HG03139 (cell line): ENCODE measurements at regions not wholly inside any gene's neighbourhood (a gene's known extent, or its start where the extent isn't known, plus 50 kb on each side); places are given as distances from the start of the nearest gene placed in this dataset.
"Not testable (repeated sequence)": the region's sequence is repeated elsewhere in the genome, so short reads cannot be mapped to it uniquely, and the experiment has no call there.

Source experiments
- ATAC-seq: cut with Tn5 transposase; IDR thresholded peaks from one replicate; pipeline ENCODE4 v1.9.1; 2021; ENCODE audit not compliant: unreplicated experiment

- not testable (repeated sequence) for ATAC-seq
Observed at GRCh38 chr1:146883190-146883589, 54.9 kb upstream of the NBPF12 start.

- not testable (repeated sequence) for ATAC-seq
Observed at GRCh38 chr1:146881096-146881495, 57.0 kb upstream of the NBPF12 start.

GRCh38 chr1:146863799-146864319, 74.3 kb upstream of the NBPF12 start:
- ATAC-seq, result not testable (repeated sequence)

- not testable (repeated sequence) for ATAC-seq
Observed at GRCh38 chr1:146853147-146853546, 85.0 kb upstream of the NBPF12 start.

- not testable (repeated sequence) for ATAC-seq
Observed at GRCh38 chr1:146850352-146850889, 87.7 kb upstream of the NBPF12 start.

- not testable (repeated sequence) for ATAC-seq
Observed at GRCh38 chr1:146838725-146839124, 99.4 kb upstream of the NBPF12 start.

GRCh38 chr1:146826957-146827356, 111.2 kb upstream of the NBPF12 start:
- ATAC-seq, result not testable (repeated sequence)

- ATAC-seq, result not testable (repeated sequence)
Observed at GRCh38 chr1:146794236-146794635, 143.9 kb upstream of the NBPF12 start.

GRCh38 chr1:146792725-146793124, 145.4 kb upstream of the NBPF12 start:
- ATAC-seq, result not testable (repeated sequence)

GRCh38 chr1:146784212-146784940, 153.7 kb upstream of the NBPF12 start:
- ATAC-seq, result not testable (repeated sequence)

GRCh38 chr1:146781235-146781634, 156.9 kb upstream of the NBPF12 start:
- ATAC-seq, result not testable (repeated sequence)

- not testable (repeated sequence) for ATAC-seq
Observed at GRCh38 chr1:146777826-146778602, 160.1 kb upstream of the NBPF12 start.

GRCh38 chr1:146774988-146775387, 163.1 kb upstream of the NBPF12 start:
- not testable (repeated sequence) for ATAC-seq

GRCh38 chr1:146774271-146774670, 163.9 kb upstream of the NBPF12 start:
- not testable (repeated sequence) for ATAC-seq

- not testable (repeated sequence) for ATAC-seq
Observed at GRCh38 chr1:146771409-146771808, 166.7 kb upstream of the NBPF12 start.

GRCh38 chr1:146770998-146771397, 167.1 kb upstream of the NBPF12 start:
- ATAC-seq, result not testable (repeated sequence)

GRCh38 chr1:146763234-146763633, 174.9 kb upstream of the NBPF12 start:
- not testable (repeated sequence) for ATAC-seq

- not testable (repeated sequence) for ATAC-seq
Observed at GRCh38 chr1:146756858-146757257, 181.3 kb upstream of the NBPF12 start.

- not testable (repeated sequence) for ATAC-seq
Observed at GRCh38 chr1:146748686-146749085, 189.4 kb upstream of the NBPF12 start.

- ATAC-seq, result not testable (repeated sequence)
Observed at GRCh38 chr1:146731981-146732680, 206.0 kb upstream of the NBPF12 start.
